NCI-H446 treated with DMSO at 0.1 percent for 48 hours (cell line): ENCODE measurements at regions not wholly inside any gene's neighbourhood (a gene's known extent, or its start where the extent isn't known, plus 50 kb on each side); places are given as distances from the start of the nearest gene placed in this dataset.
"Not testable (repeated sequence)": the region's sequence is repeated elsewhere in the genome, so short reads cannot be mapped to it uniquely, and the experiment has no call there.

Experiments used
- DNase-seq: peaks from one replicate; lab custom pipeline; 2025; lab: John Stamatoyannopoulos, UW

DNA sequence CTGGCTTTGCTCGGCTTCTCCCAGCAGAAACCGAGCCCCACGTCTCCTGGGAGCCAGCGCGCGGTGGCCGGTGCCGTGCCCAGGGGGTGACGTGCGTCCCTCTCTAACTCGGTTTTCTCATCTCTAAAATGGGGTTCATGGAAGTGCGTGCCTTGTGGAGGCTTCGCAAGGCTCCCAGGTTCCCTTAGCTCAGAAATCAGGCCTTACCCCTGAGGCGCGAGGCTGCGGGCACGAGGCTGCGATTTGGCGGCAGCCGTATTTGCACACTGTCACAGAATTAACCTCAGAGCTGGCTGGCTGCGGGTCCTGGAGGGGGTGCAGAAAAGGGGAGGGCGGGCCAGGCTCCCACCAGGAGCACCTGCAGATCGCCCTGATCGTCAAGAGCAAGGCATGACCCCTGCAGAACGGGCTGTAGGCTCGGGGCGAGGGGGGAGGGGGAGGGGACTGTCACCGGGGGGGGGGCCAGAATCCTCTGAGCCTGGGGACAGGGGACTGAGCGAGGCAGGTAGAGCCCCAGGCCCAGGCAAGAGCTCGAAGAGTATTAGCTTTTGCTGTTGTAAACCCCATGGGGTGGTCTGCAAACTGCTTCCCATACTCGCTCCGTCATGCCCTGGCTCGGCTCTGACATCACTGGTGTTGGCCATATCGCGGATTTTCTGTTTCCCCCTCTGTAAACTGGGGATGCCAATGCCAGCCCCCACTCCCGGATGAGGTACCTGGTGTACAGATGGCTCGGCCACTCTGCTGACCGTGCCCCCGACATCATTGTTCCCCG, 62.2 kb downstream of the CCNE1 start:
- DNase-seq = no peak

DNA sequence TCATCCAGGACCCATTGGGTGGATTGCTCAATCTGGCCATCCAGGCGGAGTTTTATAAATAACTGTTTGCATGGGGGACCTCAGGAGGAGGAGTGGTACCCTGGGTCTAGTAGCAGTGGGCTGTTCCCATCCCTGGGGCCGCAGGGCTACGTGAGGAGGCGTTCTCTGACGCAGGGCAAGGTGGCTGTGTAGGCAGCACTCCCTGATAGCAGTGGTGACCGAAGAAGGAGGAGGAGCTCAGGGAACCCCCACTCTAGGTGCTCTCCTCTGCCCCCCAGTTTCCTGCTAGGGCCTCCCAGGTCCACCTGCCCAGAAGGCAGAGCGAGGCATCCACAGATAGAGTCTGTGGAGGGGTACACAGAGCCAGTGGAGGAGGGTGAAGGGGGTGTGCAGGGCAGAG, 64.1 kb downstream of the CCNE1 start:
- no peak for DNase-seq

DNA sequence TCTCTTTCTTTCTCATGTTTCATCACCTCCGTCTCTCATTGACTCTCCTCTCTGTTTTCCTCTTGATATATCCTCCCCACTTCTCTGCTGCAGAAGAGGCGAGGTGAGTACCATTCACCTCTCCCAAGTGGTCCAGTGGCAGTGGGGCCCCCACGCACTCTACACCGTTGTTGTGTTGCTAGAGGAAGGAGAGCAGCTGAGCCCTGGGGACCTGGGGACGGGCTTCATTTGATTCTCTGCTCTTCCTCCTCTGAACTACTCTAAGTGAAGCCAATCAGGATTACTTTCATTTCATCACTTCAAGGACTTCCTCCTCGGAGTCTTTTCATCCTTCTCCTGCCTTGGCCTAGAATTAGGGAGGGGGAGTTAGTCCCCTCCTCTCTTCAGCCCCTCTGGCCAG, 64.6 kb downstream of the CCNE1 start:
- no peak for DNase-seq

DNA sequence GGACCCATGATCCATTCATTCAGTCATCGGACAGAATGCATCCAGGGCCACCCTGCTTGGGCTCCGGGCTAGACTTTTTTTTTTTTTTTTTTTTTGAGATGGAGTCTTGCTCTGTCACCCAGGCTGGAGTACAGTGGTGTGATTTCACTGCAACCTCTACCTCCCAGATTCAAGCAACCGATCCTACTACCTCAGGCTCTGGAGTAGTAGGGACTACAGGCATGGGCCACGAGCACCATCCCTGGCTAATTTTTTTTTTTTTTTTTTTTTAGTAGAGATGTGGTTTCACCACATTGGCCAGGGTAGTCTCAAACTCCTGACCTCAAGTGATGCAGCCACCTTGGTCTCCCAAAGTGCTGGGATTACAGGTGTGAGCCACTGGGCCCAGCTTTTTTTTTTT, 65.1 kb downstream of the CCNE1 start:
- DNase-seq = not testable (repeated sequence)

DNA sequence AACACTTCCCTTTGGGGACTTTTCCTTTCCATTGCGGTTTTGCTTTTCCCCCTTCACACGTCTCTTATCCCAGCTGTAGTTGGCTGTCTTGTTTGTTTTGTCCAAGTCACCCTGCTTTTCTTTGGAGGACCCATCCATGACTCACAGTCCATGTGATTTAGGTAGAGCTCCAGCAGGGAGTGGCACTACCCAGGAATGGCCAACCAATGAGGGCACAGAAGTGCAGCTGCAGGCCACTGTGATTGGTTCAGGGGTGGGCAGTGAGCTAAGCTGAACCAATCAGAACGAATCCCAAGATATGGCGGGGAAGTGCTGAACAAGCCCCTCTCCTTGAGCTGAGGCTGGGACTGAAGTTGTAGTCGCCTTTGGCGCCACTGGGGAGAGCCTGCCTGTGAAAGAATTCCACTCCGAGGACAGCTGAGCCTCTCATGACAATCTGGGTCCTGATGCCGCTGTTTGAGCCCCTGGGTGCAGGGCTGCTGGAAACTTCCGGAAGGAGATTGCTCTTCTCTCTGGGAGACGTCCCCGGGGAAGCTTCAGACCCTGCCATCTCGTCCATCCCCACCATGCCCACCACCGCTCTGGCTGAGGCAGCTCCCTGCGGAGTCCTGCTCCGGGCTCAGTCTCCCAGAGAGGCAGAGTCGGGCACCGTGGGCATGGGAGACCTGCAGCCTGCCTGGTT, 62.9 kb upstream of the URI1 start:
- peak; percentile 80 for DNase-seq

DNA sequence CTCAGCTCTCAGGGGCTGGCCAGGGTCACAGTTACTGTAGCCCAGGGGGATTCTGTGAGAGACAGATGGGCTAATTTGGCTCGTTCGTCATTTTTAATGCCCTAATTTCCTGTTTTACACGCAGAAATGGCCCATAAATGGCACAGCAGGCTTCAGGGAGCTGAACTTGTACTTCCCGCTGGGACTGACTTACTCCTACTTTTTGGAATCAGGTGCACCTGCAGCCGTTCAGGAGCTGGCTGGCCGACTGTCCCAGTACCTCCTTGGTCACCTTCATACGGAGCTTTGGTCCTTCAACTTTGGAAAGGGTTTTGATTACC, 62.4 kb upstream of the URI1 start:
- no peak for DNase-seq

DNA sequence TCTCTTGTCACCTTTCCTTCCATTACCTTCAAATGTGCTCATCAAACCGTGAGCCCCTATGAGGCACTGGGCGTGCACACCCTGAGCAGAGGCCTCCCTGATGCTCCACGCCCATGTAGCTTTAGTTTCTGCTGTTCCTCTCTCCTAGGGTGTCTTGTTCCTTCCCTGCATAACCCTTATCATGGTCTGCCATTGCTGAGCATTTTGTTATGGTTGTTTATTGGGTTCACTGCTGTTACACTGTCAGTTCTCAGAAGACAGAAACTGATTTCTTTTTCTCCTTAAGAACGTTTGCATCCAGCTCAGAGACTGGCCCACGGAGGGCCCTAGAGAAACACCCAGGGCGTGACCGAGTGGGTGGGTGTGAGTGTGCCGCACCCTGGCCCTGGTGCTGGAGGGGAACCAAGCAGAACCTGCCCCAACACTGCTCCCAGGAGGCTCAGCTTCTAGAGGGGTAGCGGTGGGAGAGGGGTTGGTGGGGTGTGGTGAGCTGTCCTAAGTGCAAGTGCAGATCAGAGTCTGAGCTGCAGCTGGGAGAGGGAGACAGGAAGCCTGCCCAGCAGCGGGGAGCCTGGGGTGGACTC, 61.4 kb upstream of the URI1 start:
- DNase-seq = no peak

DNA sequence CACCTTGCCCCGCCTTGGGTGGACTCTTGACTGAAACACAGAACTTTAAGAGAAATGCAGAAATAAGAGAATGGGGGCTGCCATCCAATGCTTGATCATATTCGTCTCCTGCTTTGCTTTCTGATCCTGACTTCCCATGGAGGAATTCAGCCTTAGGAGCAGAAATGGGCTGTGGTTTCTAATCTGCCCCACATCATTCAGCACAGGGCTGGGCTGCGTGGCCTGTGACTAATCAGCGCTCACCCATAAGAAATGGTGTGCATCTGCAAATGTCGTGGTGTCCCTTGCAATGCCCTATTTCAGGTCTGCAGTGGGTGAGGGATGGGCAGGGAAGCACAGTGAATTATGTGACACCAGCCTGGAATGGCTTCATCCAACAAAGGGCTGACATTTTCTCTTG, 60.7 kb upstream of the URI1 start:
- DNase-seq = no peak

DNA sequence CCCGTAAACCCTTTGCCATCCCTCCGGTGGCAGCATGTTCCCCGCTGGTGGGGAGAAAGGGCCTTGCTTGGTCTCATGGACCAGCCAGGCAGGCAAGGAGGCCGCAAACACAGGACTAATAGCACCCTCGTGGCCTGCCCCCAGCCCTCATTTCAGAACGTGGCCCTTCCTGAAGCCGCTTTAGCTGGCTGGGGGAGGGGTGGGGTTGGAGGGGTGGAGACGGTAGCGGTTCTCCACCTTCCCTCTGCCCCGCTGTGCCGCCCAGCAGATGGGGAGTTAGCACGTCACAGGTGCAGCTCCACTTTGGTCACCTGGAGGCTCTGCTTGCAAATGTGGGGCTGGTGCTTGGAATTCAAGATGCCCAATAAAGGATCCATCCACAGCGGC, 59.3 kb upstream of the URI1 start:
- no peak for DNase-seq

DNA sequence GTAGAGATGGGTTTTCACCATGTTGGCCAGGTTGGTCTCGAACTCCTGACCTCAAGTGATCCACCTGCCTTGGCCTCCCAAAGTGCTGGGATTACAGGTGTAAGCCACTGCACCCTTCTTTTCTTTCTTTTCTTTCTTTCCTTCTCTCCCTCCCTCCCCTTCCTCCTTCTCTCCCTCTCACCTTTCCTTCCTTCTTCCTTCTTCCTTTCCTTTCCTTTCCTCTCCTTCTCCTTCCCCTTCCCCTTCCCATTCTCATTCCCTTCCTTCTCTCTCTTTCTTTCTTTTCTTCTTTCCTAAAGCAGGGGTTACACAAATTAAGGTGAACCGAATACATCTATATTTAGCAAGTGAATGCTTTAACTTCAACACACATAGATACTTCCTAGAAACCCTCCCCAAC, 58.0 kb upstream of the URI1 start:
- DNase-seq = no peak

DNA sequence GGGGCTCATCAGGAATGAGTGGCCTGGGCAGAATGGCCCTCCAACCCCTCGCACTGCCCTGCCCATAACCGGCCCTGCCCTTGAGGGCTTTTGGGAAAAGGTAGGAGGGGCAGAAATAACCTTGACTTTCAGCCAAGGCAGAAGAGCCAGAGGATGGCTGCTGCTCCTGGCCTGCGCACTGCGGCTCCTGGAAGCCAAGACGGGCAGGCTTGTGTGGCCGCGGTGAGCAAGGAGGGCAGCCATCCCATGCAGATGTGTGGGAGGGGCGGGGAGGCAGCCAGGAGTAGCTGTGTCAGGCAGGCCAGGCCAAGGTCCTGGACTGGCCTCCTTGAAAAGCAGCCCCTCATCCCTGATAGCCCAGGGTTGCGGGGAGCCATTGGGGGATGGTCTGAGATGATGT, 57.6 kb upstream of the URI1 start:
- no peak for DNase-seq

DNA sequence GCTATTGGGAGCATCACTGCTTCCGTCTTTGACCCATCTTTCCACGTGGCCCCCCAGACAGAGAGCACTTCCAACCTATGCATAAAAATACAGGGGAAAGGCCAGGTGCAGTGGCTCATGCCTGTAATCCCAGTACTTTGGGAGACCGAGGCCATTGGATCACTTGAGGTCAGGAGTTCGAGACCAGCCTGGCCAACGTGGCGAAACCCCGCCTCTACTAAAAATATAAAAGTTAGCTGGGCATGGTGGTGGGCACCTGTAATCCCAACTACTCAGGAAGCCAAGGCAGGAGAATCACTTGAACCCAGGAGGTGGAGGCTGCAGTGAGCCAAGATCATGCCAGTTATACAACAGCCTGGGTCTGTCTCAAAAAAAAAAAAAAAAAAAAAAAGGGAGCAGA, 55.9 kb upstream of the URI1 start:
- not testable (repeated sequence) for DNase-seq

DNA sequence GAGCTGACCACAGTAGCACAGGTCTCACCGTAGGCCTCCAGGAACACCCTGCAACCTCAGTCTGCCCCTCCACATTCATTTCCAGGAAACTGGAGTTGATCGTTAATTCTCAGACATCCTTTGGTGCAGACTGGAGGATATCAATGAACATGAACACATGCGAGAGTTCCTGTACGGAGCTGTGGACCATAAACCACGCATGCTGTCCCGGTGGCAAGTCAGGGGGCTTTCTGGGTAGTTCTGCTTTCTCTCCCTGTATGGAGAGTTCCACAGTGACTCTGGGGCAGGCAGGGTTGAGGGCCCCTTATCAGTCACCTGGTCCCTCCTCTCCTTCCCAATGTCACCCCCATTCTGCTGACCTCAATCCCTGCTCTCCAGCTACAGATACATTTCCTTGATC, 55.5 kb upstream of the URI1 start:
- DNase-seq = no peak

DNA sequence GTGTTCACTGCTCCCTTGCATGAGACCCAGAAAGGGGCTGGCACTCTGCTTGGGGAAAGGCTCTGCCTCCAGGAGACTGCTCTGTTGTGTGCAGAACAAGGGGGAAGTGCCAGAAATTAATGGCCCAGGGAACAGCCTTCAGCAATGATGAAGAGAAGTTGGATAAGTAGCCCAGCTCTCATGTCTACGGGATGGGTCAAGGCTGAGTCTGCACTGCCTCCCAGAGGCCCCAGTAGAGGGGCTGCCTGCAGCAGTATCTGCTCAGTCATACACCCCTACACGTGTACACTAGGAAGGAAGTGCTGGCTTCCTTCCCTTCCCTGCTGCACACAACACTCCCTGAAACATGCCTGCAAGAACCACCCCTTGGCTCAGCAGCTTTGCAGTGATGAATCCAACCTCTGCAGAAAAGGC, 54.6 kb upstream of the URI1 start:
- no peak for DNase-seq

DNA sequence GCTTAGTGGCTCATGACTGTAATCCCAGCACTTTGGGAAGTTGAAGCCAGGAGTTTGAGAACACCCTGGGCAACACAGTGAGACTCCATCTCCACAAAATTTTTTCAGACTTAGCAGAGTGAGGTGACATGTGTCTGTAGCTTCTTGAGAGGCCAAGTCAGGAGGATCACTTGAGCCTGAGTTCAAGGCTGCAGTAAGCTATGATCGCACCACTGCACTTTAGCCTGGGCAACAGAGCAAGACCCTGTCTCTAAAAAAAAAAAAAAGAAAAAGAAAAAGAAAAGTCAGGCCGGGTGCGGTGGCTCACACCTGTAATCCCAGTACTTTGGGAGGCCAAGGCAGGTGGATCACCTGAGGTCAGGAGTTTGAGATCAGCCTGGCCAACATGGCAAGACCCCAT, 54.0 kb upstream of the URI1 start:
- not testable (repeated sequence) for DNase-seq

DNA sequence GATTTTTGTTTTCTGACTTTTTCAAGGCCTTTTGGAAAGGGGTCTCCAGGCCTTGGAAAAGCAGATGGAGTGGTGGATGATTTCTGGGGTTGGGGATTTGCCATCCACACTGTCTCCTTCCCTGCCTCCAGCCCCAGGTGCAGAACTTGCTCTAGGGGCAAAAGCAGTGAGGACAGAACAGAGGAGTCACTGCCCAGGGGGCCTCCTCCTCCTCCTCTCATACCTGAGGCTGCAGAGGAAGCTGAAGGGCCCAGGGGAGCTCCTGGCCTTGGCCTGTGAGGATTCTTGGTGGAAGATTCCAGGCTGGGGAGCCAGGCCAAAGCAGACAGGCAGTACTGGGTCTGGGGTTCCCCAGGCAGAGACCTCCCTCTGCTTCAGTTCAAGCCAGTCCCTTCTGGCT, 52.3 kb upstream of the URI1 start:
- DNase-seq = no peak

DNA sequence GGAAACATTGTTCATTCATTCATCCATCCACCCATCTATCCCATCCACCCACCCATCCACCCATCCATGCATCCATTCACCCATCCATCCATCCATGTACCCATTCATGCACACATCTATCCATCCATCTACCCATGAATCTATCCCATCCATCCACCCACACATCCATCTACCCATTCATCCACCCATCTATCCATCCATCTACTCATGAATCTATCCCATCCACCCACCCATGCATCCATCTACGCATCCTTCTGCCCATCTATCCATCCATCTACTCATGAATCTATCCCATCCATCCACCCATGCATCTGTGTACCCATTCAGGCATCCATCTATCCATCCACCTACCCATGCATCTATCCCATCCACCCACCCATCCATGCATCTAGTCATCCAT, 51.6 kb upstream of the URI1 start:
- no peak for DNase-seq
